HG02973 (cell line): ENCODE measurements at regions not wholly inside any gene's neighbourhood (a gene's known extent, or its start where the extent isn't known, plus 50 kb on each side); places are given as distances from the start of the nearest gene placed in this dataset.
A peak's percentile ranks its signal among the peaks of the same experiment; 100 is the strongest.

ENCODE experiments used
- ATAC-seq: cut with Tn5 transposase; IDR thresholded peaks from one replicate; pipeline ENCODE4 v1.9.1; 2021; ENCODE audit warnings: moderate library complexity; ENCODE audit not compliant: unreplicated experiment

GRCh38 chr4:166594326-166594946 is 639.9 kb downstream of the SPOCK3 start:
- ATAC-seq, result peak; percentile 66

- ATAC-seq, result no peak
Measured at GRCh38 chr4:166600264-166600663, 634.0 kb downstream of the SPOCK3 start.

- no peak for ATAC-seq
Measured at GRCh38 chr4:166602068-166602467, 632.2 kb downstream of the SPOCK3 start.

GRCh38 chr4:166622425-166622977 is 611.8 kb downstream of the SPOCK3 start:
- ATAC-seq, result no peak

- ATAC-seq, result no peak
Measured at GRCh38 chr4:166625018-166625637, 609.2 kb downstream of the SPOCK3 start.

GRCh38 chr4:166628454-166628853 is 605.8 kb downstream of the SPOCK3 start:
- no peak for ATAC-seq

- ATAC-seq, result no peak
Measured at GRCh38 chr4:166635367-166635766, 598.9 kb downstream of the SPOCK3 start.

- no peak for ATAC-seq
Measured at GRCh38 chr4:166637816-166638215, 596.5 kb downstream of the SPOCK3 start.

GRCh38 chr4:166655231-166655630 is 579.1 kb downstream of the SPOCK3 start:
- ATAC-seq, result no peak

GRCh38 chr4:166655705-166656104 is 578.6 kb downstream of the SPOCK3 start:
- no peak for ATAC-seq

- no peak for ATAC-seq
Measured at GRCh38 chr4:166657261-166657660, 577.0 kb downstream of the SPOCK3 start.

- ATAC-seq, result peak; percentile 38
Measured at GRCh38 chr4:166658585-166658984, 575.7 kb downstream of the SPOCK3 start.

- peak; percentile 95 for ATAC-seq
Measured at GRCh38 chr4:166662266-166662843, 571.9 kb downstream of the SPOCK3 start.

- no peak for ATAC-seq
Measured at GRCh38 chr4:166670341-166670740, 564.0 kb downstream of the SPOCK3 start.

GRCh38 chr4:166673911-166674310 is 560.4 kb downstream of the SPOCK3 start:
- no peak for ATAC-seq

- no peak for ATAC-seq
Measured at GRCh38 chr4:166675411-166675810, 558.9 kb downstream of the SPOCK3 start.

GRCh38 chr4:166680796-166681195 is 553.5 kb downstream of the SPOCK3 start:
- no peak for ATAC-seq

- ATAC-seq, result no peak
Measured at GRCh38 chr4:166682200-166682599, 552.1 kb downstream of the SPOCK3 start.
